RWPE2 (cell line): ENCODE measurements at regions not wholly inside any gene's neighbourhood (a gene's known extent, or its start where the extent isn't known, plus 50 kb on each side); places are given as distances from the start of the nearest gene placed in this dataset.

ENCODE experiments used
- ATAC-seq: fragments of 200-7000 bp; cut with Tn5 transposase; 3 replicates; pipeline ENCODE4 v1.9.1; 2021; ENCODE audit warnings: low read depth
- DNase-seq: peaks from one replicate; pipeline ENCODE4 v3.0.0-alpha.2; 2020; ENCODE audit warnings: low spot score
- H3K27ac ChIP-seq: fragments of 450-650 bp; 2 replicates; pipeline ENCODE4 v1.5.1; 2017; ENCODE audit warnings: mild to moderate bottlenecking; ENCODE audit not compliant: poor library complexity, severe bottlenecking
- H3K27me3 ChIP-seq: fragments of 250-450 bp; sonication (Bioruptor Pico); 2 replicates; pipeline ENCODE4 v1.5.1; 2021; ENCODE audit warnings: mild to moderate bottlenecking, moderate library complexity; ENCODE audit not compliant: insufficient read depth, poor library complexity, severe bottlenecking
- H3K36me3 ChIP-seq: fragments of 250-450 bp; sonication (Bioruptor Pico); 2 replicates; pipeline ENCODE4 v1.5.1; 2020; ENCODE audit warnings: low read depth, mild to moderate bottlenecking, moderate library complexity
- H3K4me1 ChIP-seq: fragments of 250-450 bp; sonication (Bioruptor Pico); 2 replicates; pipeline ENCODE4 v1.5.1; 2021; ENCODE audit warnings: mild to moderate bottlenecking, moderate library complexity; ENCODE audit not compliant: insufficient read depth, poor library complexity, severe bottlenecking
- H3K4me3 ChIP-seq: fragments of 250-450 bp; sonication (Bioruptor Pico); 2 replicates; pipeline ENCODE4 v1.5.1; 2021; ENCODE audit warnings: mild to moderate bottlenecking, moderate library complexity; ENCODE audit not compliant: severe bottlenecking
- H3K9me3 ChIP-seq: fragments of 250-450 bp; sonication (Bioruptor Pico); 2 replicates; pipeline ENCODE4 v1.5.1; 2021; ENCODE audit warnings: mild to moderate bottlenecking, moderate library complexity; ENCODE audit not compliant: severe bottlenecking
- CTCF ChIP-seq: fragments of 450-650 bp; IDR thresholded peaks from one replicate; pipeline ENCODE4 v1.5.1; 2017; ENCODE audit warnings: mild to moderate bottlenecking, moderate library complexity; ENCODE audit not compliant: poor library complexity, severe bottlenecking

GRCh38 chr17:71757156-71757555, 363.7 kb upstream of the SOX9 start:
- Histone ChIP-seq H3K36me3 (no peaks in the 10 kb centered on the region), H3K4me1 (peaks cover 12% of the 10 kb centered on the region), H3K27ac (no peak overlapping the region), H3K4me3 (no peak overlapping the region), H3K27me3 (no peaks in the 10 kb centered on the region), H3K9me3 (no peaks in the 10 kb centered on the region)
- DNase-seq = no peak
- no peak for TF ChIP-seq CTCF
- ATAC-seq = no peak

DNA sequence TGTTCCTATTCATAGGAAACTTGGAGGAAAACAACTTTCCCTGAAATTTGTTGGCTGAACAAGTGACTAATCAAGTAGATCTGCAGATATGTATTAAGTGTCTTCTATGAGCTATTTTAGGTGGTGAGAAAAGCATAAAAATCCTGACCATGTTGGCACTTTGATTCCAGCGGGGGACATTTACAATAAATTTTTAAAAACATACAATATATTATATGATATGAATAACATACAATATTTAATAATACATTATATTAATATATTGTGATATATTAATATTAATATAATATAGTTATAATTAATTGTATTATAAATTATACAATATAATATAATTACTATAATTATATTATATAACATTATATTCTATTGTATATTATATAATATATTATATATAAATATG, 362.9 kb upstream of the SOX9 start:
- DNase-seq (no peak), ATAC-seq (no peak)
- no peak for TF ChIP-seq CTCF
- Histone ChIP-seq H3K4me3 (no peak overlapping the region), H3K9me3 (no peaks in the 10 kb centered on the region), H3K36me3 (no peaks in the 10 kb centered on the region), H3K27ac (no peak overlapping the region), H3K27me3 (no peaks in the 10 kb centered on the region), H3K4me1 (peaks cover 12% of the 10 kb centered on the region)

- no peak for ATAC-seq
- no peaks in the 10 kb centered on the region for H3K36me3 ChIP-seq
- H3K4me1 ChIP-seq = peaks cover 12% of the 10 kb centered on the region
- H3K9me3 ChIP-seq = no peaks in the 10 kb centered on the region
- TF ChIP-seq CTCF = no peak
- DNase-seq = no peak
- H3K27ac ChIP-seq = peak overlapping the region; percentile 8
- no peaks in the 10 kb centered on the region for H3K27me3 ChIP-seq
- H3K4me3 ChIP-seq = no peak overlapping the region
Measured at GRCh38 chr17:71759422-71760060, 361.3 kb upstream of the SOX9 start.

GRCh38 chr17:71760062-71760720, 360.6 kb upstream of the SOX9 start:
- ATAC-seq (peak; percentile 95), DNase-seq (no peak)
- Histone ChIP-seq H3K9me3 (no peaks in the 10 kb centered on the region), H3K4me1 (peaks cover 12% of the 10 kb centered on the region), H3K27ac (peak overlapping the region; percentile 8), H3K4me3 (no peak overlapping the region), H3K27me3 (no peaks in the 10 kb centered on the region), H3K36me3 (no peaks in the 10 kb centered on the region)
- peak; percentile 37 for TF ChIP-seq CTCF

DNA sequence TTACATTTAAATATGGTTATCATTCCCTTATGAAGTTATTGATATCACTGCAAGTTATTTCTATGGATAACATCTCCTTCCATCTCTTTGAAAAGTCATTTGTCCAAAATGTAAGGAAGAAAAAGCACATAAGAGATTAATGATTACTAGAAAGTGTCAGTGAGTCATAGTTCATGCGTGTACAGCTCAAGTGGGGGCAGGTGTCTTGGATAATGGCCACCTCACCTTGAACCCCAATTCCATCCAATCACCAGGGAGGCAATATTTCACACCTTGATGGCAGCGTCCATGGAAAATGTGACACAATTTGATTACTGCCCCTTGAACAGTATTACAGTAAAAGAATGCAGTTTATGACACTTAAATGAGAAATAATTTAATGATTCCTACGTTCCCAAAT, 358.3 kb upstream of the SOX9 start:
- no peaks in the 10 kb centered on the region for H3K27me3 ChIP-seq

More for the DNA sequence above, 358.3 kb upstream of the SOX9 start:
- Histone ChIP-seq H3K9me3 (no peaks in the 10 kb centered on the region), H3K27ac (no peak overlapping the region), H3K4me3 (no peak overlapping the region), H3K36me3 (no peaks in the 10 kb centered on the region), H3K4me1 (peaks cover 12% of the 10 kb centered on the region)
- ATAC-seq (no peak), DNase-seq (no peak)
- TF ChIP-seq CTCF = no peak
